ENCODE measurements at regions not wholly inside any gene's neighbourhood (a gene's known extent, or its start where the extent isn't known, plus 50 kb on each side); places are given as distances from the start of the nearest gene placed in this dataset.
"Not testable (repeated sequence)": the region's sequence is repeated elsewhere in the genome, so short reads cannot be mapped to it uniquely, and the experiment has no call there.

DNA sequence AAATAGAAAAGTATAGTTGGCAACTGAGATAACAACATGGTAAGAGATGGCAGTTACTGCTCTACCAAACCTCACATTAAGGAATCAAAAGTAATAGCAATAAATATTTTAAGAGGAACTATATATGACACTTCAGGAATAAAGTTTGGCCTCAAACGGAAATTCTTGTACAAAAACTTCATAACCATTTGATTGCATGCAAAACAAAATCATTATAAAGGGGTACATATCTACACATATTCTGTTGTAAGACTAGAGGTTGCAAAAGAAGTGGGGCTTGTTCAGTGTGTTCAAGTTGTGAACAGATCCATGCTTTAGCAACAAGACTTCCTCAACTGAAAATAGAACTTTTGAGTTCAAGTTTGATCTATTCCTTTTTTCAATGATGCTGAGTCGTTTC, 133.5 kb upstream of the MIR17HG start:
- no peak for DNase-seq (ENCODE audit: low read depth)

DNA sequence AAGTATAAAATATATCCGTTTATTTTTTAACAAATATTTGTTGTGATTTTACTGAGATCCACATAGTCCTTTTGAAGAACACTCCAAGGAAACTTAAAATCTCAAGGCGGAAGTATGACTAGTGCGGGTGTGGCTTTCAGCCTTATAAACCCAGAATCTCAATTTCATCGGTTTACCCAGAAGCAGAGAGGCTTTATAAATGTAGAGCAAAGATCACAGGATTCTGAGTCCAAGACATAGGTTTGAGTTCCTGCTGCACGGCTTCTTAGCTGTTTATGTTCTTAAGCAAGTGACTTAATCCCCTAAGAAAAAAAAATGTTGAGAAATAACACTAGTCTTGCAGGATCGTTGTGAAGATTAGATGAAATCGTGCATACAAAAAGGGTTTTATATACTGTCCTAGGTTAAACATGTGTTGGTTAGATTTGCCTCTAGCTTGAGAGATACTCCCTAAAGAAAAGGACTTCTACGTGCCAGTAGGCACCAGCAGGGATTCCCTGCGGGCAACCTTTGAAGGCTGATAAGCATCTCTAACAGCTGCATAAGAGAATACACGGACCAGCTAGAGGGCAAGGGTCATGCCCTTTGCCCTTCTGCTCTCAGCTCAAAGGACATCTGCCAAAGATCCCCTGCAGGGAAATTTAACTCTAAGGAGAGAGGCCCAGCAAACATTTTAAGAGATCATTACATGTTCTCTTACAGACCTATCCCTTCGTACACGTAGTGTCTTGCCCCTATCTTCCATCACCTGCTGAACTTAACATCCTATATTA, 130.4 kb upstream of the MIR17HG start:
- no peak for DNase-seq (ENCODE audit: low read depth)

DNA sequence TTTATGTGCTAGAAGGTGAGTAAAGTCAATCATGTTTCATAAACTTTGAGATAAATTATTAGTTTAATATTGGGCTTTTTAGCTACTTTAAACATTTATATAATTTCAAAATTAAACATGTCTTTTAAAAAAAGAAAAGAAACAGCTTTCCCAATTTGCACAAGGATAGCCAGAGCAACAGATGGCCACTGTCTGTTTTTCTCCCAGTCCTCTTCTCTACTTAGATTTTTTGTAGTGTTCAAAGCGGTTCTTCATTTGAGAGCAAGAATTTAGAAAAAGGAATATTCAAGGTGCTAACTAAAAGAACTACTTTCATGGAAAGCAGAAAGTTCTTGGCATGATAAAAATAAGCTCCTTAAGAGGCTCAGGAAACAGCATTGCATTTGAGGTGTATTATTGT, 128.3 kb upstream of the MIR17HG start:
- no peak for DNase-seq (ENCODE audit: low read depth)

DNA sequence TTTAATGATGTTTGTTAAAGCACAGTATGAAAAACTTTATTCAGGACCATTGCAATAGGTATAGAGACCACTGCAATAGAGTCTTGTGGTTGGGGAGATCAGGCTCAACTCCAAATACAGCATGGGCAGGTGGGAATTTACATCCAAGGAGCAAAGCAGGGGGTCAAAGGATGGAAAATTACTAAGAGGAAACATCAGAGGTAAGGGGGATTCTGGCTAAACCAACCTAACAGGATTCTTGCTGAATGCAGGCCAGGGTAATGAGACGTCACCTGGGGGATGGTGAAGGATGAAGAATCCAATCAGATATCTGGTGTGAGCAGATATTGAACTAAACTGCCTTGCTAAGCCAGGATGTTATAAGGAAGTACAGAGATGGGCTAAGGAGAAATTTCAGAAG, 126.6 kb upstream of the MIR17HG start:
- no peak for DNase-seq (ENCODE audit: low read depth)

DNA sequence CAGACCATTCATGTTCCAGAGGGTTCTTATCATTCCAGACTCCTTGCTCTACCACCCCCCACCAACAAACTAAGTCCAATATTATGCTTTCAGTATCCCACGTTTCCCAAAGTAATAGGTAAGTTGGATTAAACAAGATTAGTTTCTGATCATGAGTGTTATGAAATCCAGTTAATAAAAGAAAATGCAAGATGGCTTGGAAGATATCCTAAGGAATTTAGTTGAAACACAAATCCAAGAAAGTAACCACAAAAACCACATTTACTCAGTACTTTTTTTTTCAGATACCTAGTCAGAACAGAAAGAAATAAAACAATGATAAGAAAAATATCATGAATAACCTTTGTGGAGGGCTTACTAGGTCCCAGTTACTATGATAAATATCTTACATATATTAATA, 119.4 kb upstream of the MIR17HG start:
- DNase-seq (ENCODE audit: low read depth): no peak

DNA sequence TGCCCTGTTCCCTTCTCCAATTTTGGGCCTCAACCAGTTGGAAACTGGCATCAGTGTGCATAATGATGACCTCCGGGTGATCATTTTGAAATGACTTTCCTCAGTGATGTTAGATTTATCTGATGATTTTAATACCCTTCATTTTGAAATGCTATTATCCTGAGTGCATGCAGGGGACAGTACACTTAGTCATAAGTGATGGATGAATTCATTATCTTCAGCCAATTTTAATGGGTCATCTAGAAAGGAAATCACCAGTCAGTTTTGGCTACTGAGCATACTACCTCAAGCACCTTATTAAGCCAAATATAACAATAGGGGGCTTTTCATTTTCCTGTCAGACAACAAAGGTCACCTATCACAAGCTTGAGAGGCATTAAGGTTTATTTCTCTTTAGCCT, 118.5 kb upstream of the MIR17HG start:
- DNase-seq (ENCODE audit: low read depth): no peak

DNA sequence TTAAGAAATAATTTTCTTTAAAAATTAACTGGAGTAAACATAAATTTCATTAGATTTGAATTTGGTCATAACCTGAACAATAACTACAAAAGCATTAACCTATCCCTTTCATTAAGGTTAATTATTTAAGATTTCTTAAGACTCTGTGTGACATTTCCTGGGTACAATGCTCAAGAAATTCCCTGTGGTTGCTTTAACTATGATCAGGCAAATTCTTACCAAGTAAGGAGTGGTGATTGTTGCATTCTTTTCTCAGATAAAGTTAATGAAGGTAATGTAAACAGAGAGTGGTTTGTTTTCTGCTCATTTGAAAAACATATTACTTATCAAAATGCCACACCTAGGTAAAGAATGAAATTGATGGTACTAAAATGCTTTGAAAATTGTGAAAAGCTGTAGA, 114.8 kb upstream of the MIR17HG start:
- no peak for DNase-seq (ENCODE audit: low read depth)

DNA sequence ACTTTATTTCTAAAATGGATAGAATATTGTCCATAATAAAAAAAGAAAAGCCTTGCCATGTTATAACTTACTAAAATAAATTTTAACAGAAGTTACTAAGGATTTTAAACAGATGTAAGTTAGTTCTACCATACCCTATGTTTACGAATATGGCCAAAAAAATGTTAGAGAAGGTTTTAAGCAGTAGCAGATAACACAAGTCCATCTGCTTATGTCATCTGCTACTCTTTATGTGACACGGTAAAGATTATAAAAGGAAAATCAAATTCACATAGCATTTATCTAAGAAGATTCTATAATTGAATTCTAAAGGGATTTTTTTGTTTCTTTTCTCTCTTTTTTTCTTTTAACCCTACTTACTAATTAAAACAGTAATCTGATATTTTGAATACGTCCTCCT, 114.2 kb upstream of the MIR17HG start:
- DNase-seq (ENCODE audit: low read depth): no peak

DNA sequence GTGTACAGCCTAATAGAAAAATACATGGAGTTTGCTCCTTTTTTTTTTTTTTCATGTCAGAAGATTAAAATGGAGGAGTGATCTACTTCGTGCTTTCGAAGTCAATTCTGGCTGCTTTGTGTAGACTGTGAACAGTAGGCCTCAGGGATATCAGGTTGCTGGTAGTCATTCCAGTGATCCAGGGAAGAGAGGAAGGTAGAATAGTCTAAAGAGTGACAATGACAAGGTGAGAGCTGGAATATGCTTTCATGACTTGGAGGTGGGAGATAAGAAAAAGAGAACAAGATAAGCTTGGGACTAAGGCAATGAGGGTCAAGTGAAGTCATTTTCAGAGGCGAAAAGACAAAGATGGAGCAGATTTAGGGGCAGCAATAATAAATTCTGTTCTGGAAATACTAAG, 111.3 kb upstream of the MIR17HG start:
- no peak for DNase-seq (ENCODE audit: low read depth)

DNA sequence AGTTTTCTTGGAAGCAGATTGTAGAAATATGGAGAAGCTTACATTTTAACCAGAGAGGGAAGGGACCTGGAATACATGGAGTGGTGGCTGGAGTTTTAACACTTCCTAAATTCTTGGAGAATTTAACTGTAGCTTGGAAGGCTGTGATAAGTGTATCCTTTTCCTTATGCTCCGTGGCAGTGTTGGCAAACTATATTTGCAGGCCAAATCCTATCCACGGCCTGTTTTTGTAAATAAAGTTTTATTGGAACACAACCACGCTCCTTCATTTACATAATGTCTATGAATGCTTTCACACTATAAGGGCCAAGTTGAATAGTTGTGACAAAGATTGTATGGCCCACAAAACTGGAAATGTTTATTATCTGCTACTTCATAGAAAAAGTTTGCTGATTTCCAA, 110.6 kb upstream of the MIR17HG start:
- no peak for DNase-seq (ENCODE audit: low read depth)

DNA sequence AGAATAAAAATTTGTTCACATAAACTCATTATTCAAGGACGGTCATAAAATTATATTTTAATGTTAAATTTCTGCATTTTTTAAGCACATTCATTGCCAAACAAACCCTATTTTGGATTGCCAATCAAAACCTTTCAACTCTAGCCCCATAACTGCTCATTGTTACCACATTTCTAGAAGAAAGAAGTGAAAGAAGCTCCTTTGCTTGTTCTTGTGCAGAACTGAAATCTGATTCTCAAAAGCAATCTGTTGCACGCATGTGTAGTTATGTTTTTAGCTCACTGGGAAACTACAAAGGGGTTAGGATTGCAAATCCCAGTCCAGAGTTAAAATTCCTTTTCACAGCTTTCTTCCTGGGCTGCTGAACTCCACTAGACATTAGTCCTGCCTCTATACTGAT, 109.5 kb upstream of the MIR17HG start:
- DNase-seq (ENCODE audit: low read depth): no peak

DNA sequence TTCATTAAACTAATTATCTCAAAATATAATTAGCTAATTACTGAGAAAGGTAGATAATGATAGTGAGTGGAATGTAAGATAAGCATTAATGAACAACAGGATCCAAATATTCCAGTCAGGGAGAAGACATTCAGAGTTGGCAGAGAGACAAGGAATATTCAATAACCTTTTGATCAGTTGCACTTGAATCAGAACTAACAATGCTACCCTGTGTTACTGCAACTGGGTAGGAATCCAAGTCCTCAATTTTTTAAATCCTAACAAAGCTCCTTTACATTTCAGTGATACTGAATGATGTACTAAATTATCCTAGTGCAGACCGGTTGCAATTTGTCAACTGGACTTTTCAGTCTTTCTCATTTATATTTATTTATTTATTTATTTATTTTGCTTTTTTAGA, 107.1 kb upstream of the MIR17HG start:
- DNase-seq (ENCODE audit: low read depth): no peak

DNA sequence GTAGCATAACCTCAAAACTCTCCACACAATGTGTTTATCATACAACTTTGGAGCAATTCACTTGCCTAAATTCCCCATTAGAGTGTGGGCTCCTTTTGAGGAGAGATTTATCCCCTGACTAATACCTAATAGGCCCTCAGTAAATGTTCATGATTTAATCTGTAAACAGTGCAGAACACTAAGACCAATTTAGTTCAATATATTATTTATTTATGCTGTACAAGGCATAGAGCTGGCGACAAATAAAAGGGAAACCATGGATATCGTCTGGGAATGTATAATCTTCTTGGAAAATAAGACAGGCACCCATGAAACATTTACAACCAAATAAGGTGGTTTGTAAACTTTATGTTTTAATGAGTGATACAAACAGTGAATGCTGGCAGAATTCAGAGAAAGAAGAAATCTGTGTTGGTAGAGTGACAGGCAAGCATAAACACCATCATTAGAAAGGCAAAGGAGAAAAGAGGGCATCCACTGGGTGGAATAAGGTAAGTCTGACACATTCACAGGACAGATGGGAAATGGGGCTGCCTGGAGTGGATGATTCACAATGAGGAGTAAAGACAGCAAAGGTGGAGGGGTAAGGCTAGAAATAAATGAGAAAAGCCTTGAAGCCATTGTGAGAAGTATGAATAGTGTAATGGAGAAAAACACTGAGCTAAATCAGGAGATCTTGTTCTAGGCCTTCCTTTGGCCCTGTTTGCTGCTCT, 106.1 kb upstream of the MIR17HG start:
- DNase-seq (ENCODE audit: low read depth): no peak

DNA sequence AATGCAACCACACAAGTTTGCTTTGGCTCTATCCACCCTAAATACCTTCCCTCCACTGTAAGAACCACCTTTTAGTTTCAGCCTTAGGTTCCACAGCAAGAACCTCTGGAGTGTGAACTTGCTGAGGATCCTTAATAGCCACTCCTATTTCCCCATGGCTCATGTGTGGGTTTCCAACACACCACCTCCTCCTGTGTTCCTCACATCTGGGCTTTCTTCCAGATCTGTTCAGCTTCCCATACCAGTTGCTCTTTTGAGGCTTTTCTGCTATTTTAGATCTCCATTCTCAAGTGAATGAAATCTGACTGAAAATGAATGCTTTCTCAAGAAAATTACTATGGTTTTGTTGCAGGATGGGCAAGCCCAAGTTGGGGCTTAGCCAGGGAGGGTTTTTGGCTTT, 104.8 kb upstream of the MIR17HG start:
- peak; percentile 10 for DNase-seq (ENCODE audit: low read depth)

DNA sequence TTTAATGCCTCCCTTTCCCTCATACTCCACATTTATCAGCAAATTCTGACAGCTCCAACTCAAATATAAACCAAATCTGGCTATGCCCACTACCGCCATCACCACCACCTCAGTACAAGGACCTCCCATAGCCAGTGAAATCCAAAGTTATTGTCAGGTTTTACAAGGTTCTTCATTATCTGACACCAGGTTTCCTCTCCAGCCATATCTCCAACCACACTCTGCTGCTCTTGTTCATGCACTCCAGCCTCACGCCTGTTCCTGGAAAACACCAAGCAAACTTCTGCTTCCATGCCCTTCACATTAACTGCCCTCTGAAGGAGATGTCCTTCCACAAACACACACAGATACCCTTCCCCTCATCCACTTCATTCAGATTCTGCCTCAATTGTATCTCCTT, 102.2 kb upstream of the MIR17HG start:
- DNase-seq (ENCODE audit: low read depth): no peak

DNA sequence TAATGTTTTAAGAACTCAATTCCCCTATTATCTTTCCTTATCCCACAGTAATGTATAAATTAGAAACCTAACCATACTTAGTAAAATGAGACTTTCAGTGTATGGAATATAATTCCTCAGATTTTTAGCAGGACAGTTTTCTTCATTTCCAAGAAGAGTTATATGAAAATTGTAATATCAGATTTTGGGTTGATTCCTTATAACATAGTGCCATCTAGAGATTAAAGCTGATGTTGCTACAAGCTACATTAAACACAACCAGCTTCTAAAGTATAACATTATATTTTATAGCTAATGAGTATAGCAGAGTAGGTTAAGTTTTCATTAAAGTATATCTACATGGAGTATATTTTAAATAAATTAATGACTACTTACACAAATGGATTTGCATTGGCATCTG, 99.7 kb upstream of the MIR17HG start:
- DNase-seq (ENCODE audit: low read depth): no peak

DNA sequence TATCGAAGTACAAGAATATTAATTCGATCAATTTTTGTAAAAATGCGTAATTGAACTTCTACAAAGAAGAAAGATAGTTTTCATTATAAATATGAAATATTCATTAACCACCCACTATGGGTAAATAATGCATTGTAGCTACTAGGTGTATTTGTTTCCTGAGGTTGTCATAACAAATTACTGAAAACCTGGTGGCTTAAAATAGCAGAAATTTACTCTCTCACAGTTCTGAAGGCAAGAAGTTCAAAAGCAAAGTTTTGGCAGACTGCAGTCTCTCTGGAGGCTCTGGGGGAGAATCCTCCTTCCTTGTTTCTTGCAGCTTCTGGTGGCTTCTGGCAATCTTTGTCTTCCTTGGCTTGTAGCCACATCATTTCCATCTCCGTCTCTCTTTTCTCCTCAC, 99.2 kb upstream of the MIR17HG start:
- no peak for DNase-seq (ENCODE audit: low read depth)

DNA sequence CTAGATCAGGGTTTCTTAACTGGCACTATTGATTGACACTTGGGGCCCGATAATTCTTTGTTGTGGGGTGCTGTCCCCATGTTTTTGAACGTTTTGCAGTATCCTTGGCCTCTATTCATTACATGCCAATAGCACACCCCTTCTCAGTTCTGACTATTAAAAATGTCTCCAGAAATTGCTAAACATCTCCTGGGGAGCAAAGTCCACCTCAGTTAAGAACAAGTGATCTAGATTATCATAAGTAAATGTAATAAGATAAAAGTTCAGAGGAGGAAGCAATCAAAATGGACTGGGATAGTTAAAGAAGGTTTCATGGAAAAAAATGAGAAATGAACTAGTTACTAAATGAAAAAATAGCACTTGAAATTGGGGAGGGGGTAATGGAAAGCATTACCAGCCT, 98.1 kb upstream of the MIR17HG start:
- no peak for DNase-seq (ENCODE audit: low read depth)

DNA sequence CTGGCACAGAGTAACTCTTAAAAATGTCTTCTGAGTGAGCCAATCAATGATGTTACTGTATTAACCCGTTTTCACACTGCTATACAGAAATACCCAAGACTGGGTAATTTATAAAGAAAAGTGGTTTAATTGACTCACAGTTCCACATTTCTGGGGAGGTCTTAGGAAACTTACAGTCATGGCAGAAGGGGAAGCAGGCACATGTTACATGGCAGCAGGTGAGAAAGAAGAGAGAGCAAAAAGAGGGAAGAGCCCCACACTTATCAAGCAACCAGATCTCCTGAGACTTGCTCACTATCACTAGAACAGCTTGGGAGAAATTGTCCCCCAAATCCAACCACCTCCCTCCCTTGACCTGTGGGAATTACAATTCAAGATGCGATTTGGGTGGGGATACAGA, 97.6 kb upstream of the MIR17HG start:
- no peak for DNase-seq (ENCODE audit: low read depth)

DNA sequence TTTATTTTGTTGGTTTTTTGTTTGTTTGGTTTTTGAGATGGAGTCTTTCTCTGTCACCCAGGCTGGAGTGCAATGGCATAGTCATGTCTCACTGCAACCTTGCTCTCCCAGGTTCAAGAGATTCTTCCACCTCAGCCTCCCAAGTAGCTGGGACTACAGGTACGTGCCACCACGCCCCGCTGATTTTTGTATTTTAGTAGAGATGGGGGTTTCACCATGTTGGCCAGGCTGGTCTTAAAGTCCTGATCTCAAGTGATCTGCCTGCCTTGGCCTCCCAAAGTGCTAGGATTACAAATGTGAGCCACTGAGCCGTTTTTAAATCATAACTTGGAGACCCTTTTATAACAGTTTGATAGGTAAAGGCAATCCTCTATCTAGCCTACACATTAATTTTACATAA, 95.9 kb upstream of the MIR17HG start:
- DNase-seq (ENCODE audit: low read depth): not testable (repeated sequence)

DNA sequence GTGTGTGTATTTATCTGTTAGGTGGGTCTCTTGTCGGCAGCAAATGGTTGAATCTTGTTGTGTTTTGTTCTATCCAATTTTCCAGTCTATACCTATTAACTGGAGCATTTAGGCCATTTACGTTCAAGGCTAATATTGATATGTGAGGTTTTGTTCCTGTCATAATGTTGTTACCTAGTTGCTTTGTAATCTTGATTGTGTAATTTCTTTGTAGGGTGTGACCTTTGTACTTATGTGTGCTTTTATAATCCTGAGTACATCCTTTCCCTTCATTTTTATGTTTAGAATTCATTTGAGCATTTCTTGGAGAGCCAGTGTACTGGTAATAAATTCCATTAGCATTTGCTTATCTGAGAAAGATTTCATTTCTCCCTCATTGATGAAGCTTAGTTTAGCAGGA, 83.0 kb upstream of the MIR17HG start:
- DNase-seq (ENCODE audit: low read depth): no peak

DNA sequence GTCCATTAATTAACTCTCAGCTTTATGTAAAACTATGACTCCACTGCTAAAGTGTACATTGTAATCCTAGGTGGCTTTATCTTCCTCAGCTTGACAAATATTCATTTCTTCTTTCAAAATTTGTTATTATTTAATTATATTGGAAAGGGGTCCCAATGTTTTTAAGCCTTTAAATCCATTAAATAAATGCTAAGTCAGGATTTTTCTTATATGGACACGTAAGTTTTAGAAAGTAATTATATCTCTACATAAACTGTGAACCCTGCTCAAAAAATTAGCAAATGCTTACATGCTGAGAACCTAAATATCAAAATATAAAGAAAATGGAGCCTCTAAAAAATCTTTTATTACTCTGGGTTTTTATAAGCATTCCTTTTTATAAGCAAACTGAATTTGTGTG, 78.2 kb upstream of the MIR17HG start:
- DNase-seq (ENCODE audit: low read depth): no peak

DNA sequence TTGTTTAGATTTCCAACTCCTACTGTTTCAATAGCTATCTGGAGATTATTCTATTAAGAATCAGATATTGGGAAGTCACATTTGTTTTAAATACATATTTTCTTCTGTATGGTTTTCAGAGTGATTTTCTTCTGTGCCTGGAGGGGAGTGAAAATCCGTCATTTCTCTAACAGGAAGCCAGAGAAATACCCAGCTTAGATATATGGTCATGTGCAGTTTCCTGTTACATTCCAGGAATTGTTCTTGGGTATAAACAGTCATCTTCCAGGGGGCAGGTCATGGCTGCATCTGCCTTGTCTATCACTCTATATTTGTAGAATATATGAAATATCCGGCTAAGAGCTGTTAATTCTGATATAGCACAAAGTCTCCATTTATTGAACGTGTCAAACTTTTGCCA, 77.5 kb upstream of the MIR17HG start:
- DNase-seq (ENCODE audit: low read depth): no peak

DNA sequence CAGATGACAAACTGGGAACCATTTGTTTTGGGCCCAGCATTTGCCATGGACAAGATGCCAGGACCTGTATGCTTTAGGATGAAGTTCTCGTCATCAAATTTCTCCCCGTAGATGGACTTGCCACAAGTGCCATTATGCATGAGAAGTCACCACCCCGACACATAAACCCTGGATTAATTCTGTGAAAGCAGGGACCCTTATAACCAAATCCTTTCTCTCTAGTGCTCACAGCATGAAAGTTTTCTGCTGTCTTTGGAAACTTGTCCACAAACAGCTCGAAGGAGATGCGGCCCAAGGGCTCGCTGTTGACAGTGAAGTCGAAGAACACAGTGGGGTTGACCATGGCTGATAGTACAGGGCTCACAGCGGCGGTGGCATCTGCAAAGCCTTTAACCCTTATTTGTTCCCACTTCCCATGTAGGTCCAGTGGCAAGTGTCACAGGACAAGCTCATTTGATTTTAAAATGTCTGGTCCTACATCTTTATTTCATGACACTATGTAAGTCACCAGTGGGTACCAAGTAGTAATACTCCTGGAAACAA, 75.2 kb upstream of the MIR17HG start:
- no peak for DNase-seq (ENCODE audit: low read depth)
